ENCODE measurements at regions not wholly inside any gene's neighbourhood (a gene's known extent, or its start where the extent isn't known, plus 50 kb on each side); places are given as distances from the start of the nearest gene placed in this dataset.

DNA sequence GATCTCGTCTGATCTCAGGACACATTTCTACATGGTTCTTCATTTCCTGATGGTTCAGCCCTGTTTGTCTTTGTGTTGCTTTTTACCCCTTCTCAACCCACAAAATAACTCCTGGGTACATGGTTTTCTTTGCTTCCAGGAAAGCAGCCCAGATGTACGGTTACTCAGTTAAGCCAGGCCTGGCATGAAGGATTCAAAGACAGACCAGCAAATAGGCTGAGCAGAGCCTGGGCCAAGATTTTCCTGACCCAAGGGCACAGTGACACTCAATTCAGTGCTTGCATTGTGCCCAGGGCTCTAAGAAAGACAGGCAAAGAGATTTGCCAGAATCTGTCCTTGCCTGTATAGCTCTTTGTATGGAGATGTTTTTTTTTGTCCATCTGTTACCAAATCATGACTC lies 340.8 kb upstream of the KIAA1217 start:
- TF ChIP-seq, protein P1, sequence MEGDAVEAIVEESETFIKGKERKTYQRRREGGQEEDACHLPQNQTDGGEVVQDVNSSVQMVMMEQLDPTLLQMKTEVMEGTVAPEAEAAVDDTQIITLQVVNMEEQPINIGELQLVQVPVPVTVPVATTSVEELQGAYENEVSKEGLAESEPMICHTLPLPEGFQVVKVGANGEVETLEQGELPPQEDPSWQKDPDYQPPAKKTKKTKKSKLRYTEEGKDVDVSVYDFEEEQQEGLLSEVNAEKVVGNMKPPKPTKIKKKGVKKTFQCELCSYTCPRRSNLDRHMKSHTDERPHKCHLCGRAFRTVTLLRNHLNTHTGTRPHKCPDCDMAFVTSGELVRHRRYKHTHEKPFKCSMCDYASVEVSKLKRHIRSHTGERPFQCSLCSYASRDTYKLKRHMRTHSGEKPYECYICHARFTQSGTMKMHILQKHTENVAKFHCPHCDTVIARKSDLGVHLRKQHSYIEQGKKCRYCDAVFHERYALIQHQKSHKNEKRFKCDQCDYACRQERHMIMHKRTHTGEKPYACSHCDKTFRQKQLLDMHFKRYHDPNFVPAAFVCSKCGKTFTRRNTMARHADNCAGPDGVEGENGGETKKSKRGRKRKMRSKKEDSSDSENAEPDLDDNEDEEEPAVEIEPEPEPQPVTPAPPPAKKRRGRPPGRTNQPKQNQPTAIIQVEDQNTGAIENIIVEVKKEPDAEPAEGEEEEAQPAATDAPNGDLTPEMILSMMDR (IDR thresholded peaks at IDR 0.05): no peak
- Histone ChIP-seq H3K27me3 (no peaks in the 10 kb centered on the region), H3K9me3 (no peaks in the 10 kb centered on the region), H3K36me3 (no peaks in the 10 kb centered on the region), H3K4me1 (no peaks in the 10 kb centered on the region), H3K27ac (no peak overlapping the region), H3K4me3 (no peak overlapping the region)
- DNase-seq (no peak), ATAC-seq (no peak)
- intact Hi-C loops (cut with DNase I): no loop called here

- Histone ChIP-seq H3K36me3 (no peaks in the 10 kb centered on the region), H3K9me3 (no peaks in the 10 kb centered on the region), H3K4me1 (no peaks in the 10 kb centered on the region), H3K27ac (no peak overlapping the region), H3K4me3 (no peak overlapping the region), H3K27me3 (no peaks in the 10 kb centered on the region)
- TF ChIP-seq, protein P1 (IDR thresholded peaks at IDR 0.05): no peak
- DNase-seq: no peak
- intact Hi-C loops (cut with DNase I): no loop called here
- no peak for ATAC-seq
Measured at GRCh38 chr10:23869548-23869947, 339.4 kb upstream of the KIAA1217 start.

DNA sequence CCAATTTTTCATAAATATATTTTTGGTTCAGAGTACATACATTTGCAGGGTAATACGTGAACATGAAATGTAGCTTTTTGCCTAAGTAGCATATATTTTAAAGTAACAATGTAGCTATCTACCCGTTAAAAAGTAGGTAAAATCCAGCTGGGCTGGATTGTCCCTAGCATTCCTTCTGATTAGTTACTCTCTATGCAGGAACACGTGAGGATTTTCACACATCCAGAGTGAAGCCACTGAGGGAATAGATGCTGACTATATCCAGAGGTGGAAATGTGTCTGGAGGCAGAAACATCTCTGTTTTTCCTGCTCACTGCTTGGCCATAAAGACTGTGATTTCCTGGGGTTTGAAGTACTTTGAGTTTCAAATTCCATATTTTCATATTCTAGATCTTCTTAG lies 338.9 kb upstream of the KIAA1217 start:
- ATAC-seq (no peak), DNase-seq (no peak)
- no peaks in the 10 kb centered on the region for H3K4me1 ChIP-seq
- no peak overlapping the region for H3K4me3 ChIP-seq
- H3K36me3 ChIP-seq: no peaks in the 10 kb centered on the region
- H3K27me3 ChIP-seq: no peaks in the 10 kb centered on the region
- intact Hi-C loops (cut with DNase I): no loop called here
- TF ChIP-seq, protein P1 (IDR thresholded peaks at IDR 0.05): no peak
- no peak overlapping the region for H3K27ac ChIP-seq
- H3K9me3 ChIP-seq: no peaks in the 10 kb centered on the region

DNA sequence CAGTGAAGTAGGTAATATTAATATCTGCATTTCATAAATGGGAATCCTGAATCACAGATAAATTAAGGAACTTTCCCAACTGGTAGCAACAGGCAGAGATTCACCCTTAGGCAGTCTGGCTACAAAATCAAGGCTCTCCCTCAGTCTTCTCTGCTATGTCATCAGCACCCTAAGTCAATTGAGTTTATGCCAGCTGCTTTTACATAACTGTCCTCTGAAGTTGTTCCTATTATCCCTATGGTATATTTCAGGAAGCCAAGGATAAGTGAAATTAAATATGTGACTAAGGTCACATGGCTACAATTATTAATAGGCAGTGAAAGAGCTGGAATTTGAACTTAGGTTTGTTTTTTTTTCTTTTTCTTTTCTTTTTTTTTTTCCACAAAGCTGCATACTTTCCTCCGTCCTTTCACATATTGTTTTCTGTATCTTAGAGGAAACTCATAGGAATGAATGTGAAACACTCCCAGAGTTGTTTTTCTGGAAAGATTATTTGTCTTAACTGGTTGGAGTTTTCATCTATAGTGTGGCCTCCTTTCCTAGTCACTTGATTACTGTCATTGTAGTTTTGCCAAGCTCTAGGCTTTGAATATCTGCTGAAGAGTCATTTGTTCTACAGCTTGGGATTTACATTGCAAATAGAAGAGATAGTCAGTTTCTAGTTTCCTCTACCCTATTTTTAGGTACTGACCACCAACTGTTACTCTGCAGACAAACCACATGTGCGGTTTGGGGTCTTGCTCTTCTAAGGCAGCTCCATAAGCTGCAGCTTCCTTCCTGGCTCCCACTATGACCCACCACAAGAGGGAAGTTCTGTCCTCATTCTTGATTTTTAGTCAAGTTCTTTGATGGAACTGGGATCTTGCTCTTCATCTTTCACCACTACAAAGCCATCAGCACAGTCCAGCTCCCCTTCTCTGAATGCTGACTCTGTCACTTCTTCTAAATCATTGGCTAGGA lies 338.0 kb upstream of the KIAA1217 start:
- intact Hi-C loops (cut with DNase I): no loop called here
- TF ChIP-seq, protein P1 (IDR thresholded peaks at IDR 0.05): no peak
- H3K27me3 ChIP-seq: no peaks in the 10 kb centered on the region
- H3K4me1 ChIP-seq: no peaks in the 10 kb centered on the region
- H3K36me3 ChIP-seq: no peaks in the 10 kb centered on the region
- ATAC-seq: no peak
- H3K4me3 ChIP-seq: no peak overlapping the region
- DNase-seq: no peak
- no peaks in the 10 kb centered on the region for H3K9me3 ChIP-seq
- H3K27ac ChIP-seq: no peak overlapping the region

- TF ChIP-seq, protein P1 (IDR thresholded peaks at IDR 0.05): no peak
- no peaks in the 10 kb centered on the region for H3K27me3 ChIP-seq
- no peaks in the 10 kb centered on the region for H3K4me1 ChIP-seq
- H3K4me3 ChIP-seq: no peak overlapping the region
- ATAC-seq (no peak), DNase-seq (no peak)
- H3K36me3 ChIP-seq: no peaks in the 10 kb centered on the region
- intact Hi-C loops (cut with DNase I): no loop called here
- H3K27ac ChIP-seq: no peak overlapping the region
- H3K9me3 ChIP-seq: no peaks in the 10 kb centered on the region
Measured at GRCh38 chr10:23872290-23872689, 336.6 kb upstream of the KIAA1217 start.

Data from upper lobe of right lung (tissue), 1 donor.